HG02884 (cell line): ENCODE measurements at regions not wholly inside any gene's neighbourhood (a gene's known extent, or its start where the extent isn't known, plus 50 kb on each side); places are given as distances from the start of the nearest gene placed in this dataset.
"Not testable (repeated sequence)": the region's sequence is repeated elsewhere in the genome, so short reads cannot be mapped to it uniquely, and the experiment has no call there.

Experiments used
- ATAC-seq: cut with Tn5 transposase; IDR thresholded peaks from one replicate; pipeline ENCODE4 v1.9.1; 2021; ENCODE audit warnings: mild to moderate bottlenecking, moderate library complexity; ENCODE audit not compliant: unreplicated experiment

DNA sequence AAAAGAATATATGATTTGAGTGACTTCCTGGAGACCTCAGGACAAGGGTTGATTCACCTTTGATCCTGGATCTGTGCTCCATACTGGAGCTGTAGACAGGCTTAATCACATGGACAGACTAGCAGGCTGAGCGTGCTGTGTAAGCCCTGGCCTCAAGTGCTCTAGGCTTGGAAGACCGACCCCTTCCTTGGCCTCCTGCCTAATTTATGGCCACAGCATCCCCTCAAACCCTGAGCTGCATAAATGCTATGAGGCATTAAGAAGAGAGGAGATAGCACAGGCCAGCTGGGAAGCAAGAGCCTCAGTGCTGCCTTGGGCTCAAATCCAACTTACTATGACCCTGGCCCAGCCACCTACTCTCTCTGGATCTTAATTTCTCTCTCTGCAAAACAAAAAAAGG is 385.1 kb downstream of the BUD13 start:
- no peak for ATAC-seq

GRCh38 chr11:116386118-116386699 is 386.6 kb downstream of the BUD13 start:
- no peak for ATAC-seq

- no peak for ATAC-seq
These were observed 387.9 kb downstream of the BUD13 start for GRCh38 chr11:116384876-116385275.

GRCh38 chr11:116384407-116384806 is 388.4 kb downstream of the BUD13 start:
- ATAC-seq: no peak

DNA sequence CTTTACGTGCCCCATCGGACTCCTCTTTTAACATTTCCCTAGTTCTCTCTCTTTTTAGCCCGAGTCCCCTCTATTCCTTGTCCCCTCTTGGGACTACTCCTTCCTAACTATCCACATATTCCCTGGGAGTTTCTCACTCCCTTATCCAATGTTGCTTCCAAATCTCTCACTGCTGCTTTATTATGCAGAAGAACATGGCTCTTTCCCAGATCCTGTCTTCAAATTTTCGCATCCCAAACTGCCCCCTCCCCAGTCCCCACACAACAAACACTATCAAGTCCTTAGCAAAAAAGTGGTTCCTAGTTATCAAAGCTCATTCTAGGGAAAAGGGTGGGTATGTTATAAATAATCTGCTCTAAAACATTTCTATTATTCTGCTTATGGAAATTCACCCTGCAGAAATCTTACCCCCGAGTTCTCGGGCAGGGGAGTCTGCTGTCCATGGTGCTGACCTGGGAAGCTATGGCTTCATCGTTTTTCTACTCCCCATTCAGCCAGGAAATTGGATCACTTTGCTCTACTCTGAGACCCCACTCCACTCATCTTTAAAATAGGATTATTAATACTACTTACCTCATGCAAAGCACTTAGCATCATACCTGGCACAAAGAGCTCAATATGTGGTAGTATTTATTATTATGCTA is 393.5 kb downstream of the BUD13 start:
- no peak for ATAC-seq

- no peak for ATAC-seq
These were observed 396.2 kb downstream of the BUD13 start for GRCh38 chr11:116376547-116376946.

DNA sequence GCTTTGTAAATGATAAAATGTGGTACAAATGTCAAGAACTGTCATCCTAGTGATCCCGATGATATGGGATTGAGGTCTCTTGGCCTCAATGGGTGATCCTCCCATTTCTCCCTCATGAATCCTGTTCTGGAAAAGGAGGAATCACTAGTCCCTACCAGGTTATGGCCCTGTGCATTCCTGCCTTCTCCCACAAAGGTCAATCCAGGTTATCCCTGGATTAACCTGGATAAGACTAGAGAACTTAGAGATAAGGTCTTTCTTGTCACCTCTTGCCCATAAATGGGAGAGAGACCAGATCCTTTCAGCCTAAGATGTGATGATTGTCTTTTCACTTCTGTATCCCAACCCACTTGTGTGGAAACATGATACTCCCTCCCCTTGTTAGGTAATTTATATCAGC is 396.7 kb downstream of the BUD13 start:
- no peak for ATAC-seq

DNA sequence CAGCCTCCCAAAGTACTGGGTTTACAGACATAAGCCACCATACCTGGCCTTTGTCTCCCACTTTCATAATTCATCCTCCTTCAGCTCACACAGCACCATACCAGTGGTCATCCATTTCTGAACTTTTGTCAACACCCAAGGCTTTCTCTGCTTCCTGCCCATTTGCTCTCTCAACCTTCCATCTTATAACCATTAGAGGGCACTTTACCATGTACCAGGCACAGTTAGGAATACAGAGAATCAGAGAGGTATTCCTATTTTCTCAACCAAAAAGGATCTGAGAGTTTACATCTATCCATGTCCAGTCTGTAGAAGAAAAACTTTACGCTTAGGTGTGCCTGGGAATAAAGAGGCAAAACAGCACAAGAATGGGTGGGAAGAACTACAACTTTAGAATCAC is 397.6 kb downstream of the BUD13 start:
- ATAC-seq: no peak

DNA sequence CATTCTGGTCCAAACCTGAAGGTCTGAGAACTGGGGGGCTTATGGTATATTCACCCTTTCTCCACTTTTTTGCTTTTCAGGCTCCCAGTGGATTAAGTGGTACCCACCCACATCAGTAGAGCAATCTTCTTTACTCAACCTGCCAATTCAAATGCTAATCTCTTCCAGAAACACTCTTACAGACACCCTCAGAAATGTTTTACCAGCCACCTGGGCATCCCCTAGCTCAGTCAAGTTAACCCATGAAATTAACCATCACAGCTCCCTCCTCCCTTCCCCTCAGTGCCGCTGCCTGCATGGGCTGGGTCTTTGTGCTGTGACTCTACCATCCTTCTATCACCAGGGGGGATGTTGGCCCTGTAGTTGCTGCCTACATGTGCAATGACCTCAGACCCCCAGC is 398.7 kb downstream of the BUD13 start:
- ATAC-seq: no peak

GRCh38 chr11:116373104-116373944 is 399.5 kb downstream of the BUD13 start:
- no peak for ATAC-seq

DNA sequence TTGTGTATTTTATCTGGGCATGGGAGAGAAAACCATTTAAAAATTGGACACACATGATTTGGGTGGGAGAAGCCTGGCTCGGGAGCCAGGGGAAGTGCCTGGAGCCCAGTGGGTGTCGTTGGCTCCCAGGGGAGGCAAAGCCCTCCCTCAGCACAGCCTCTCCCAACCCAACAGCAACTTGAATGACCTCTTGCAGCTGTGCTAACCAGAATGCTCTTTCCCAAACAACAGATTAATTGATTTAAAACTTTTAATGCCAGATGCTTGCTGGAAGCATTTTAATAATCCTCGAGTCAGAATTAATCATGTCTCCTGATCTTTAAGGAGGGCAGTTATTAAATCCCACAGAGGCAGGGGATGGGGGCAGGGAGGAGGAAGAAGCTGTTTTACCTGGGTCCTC is 401.6 kb downstream of the BUD13 start:
- ATAC-seq: no peak

DNA sequence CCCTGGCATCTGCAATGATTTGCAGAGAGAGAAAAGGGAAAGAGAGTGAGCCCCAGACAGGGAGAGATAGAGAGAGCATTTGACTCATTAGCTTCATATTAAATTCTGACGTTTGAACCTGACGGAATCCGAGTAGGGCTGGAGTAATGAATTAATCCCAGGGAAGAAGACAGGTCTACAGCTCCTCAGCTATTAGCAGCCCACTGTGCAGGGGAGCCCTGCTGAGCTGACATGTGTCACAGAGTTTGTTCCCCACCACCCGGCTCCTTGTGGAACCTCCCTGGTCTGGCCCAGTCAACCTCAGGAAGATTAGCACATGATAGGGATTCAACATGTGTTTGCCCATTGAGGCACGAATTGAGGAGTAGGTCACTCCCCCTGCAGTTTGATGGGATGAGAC is 404.0 kb downstream of the BUD13 start:
- ATAC-seq: no peak

GRCh38 chr11:116366980-116367645 is 405.7 kb downstream of the BUD13 start:
- no peak for ATAC-seq

DNA sequence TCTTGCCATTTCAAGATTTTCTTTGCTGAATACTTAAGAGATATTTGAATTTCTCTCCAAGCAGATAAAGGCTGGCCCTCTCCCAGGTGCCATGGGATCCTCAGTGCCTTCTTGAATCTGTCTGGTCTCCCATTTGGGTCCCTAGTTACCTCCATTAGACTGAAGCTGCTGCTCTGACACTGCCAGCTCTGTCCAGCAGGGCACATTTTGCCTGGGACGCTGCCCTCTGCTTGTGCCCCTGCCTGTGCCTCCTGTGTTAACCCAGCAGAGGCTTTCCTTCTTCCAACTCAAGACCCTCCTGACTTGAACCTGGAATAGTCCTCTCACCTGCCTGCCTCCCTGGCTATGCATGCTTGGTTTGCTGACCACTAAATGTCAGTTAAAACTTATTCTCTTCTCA is 406.3 kb downstream of the BUD13 start:
- no peak for ATAC-seq

- ATAC-seq: not testable (repeated sequence)
These were observed 407.9 kb downstream of the BUD13 start for GRCh38 chr11:116364925-116365324.

DNA sequence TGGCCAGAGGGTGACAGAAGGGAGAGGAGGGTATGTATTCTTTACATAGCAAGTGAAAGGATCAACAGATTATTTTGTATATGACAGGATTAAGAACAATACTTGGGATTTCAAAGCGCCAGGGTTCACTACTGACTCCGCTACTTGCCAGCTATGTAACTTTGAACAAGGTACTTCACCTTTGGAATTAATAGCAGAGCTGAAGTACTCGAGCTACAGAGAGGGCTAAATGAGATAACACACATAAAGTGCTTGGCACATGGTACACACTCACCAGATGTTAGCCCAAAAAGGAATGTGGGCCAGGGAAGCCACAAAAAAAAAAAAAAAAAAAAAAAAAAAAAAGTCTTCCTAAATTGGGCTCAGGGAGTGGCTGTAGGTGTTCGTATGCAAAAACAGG is 408.4 kb downstream of the BUD13 start:
- ATAC-seq: no peak

- ATAC-seq: no peak
These were observed 412.4 kb downstream of the BUD13 start for GRCh38 chr11:116360221-116360941.

GRCh38 chr11:116357784-116358544 is 414.8 kb downstream of the BUD13 start:
- ATAC-seq: no peak

DNA sequence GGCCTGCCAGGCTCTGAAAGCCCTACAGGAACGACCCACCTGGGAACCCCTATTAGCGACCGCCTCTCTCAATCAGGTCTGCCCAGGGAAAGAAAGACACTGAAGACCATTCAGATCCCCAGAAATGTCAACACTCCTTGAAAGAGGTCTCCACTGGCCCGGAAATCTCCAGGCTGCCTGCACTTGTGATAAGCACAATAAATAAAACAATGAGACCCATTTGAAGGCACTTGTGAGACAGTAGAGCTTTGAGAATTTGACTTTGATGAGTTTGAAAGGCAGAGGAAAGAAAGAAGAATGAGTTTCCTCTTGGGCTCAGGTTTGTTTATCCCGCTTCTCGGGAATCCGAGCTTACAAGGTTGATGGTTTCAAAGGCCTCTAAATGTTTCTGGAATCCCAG is 416.3 kb downstream of the BUD13 start:
- ATAC-seq: no peak

DNA sequence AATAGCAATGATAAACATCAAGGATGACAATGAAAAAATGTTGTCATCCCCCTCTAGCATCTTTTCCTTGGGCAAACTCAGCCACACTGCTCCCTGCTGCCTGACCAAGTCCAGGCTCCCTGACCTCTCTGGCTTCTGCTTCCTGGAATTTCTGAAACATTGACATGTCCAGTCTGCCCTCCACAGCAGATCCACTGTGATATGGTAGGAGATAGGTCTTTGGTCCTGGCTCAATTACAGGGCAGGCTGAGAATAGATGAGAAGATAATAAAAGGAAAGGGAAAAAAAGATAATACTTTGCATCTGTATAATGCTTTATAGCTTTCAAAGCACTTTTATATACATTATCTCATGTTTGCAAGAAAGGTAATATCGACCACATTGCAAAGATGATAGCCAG is 417.7 kb downstream of the BUD13 start:
- ATAC-seq: no peak
